Ovary (tissue), 7 donors: ENCODE measurements at regions not wholly inside any gene's neighbourhood (a gene's known extent, or its start where the extent isn't known, plus 50 kb on each side); places are given as distances from the start of the nearest gene placed in this dataset.
"Not testable (repeated sequence)": the region's sequence is repeated elsewhere in the genome, so short reads cannot be mapped to it uniquely, and the experiment has no call there.

Source experiments
- DNase-seq, 5 donors: peaks; one replicate each; pipeline ENCODE4 v3.0.0-alpha.2; 2019 to 2020
- H3K27ac ChIP-seq, 2 donors: fragments of 200-600 bp; one replicate each; pipeline versions ENCODE4 v1.5.1 to v1.8.0; 2019 to 2022
- H3K27me3 ChIP-seq: fragments of 200-600 bp; one replicate; pipeline ENCODE4 v1.8.0; 2022
- H3K36me3 ChIP-seq: fragments of 200-600 bp; sonication (generic); one replicate; pipeline ENCODE4 v1.5.1; 2019
- H3K4me1 ChIP-seq: one replicate; pipeline ENCODE4 v1.8.1; 2013; ENCODE audit warnings: mild to moderate bottlenecking, moderate library complexity; ENCODE audit not compliant: insufficient read depth
- H3K4me3 ChIP-seq: fragments of 200-600 bp; sonication (generic); one replicate; pipeline ENCODE4 v1.5.1; 2017
- H3K9me3 ChIP-seq, 2 donors: fragments of 200-600 bp in 1 of 2; sonication (generic) in 1 of 2; one replicate each; pipeline versions ENCODE4 v1.5.1 to v1.8.1; 2013 to 2019; ENCODE audit warnings: mild to moderate bottlenecking in 1 of 2, moderate library complexity in 1 of 2
- CTCF ChIP-seq, 3 donors: fragments of 450-650 bp in 2 of 3; fragments of 200-600 bp in 1 of 3; IDR thresholded peaks; one replicate each; pipeline versions ENCODE4 v1.5.1 to v1.8.0; 2016 to 2022; ENCODE audit warnings: antibody characterized with exemption in 3 of 3, mild to moderate bottlenecking in 1 of 3
- EP300 ChIP-seq: sonication (generic); formaldehyde crosslinking; IDR thresholded peaks from one replicate; pipeline ENCODE4 v1.6.1; 2017; ENCODE audit warnings: antibody characterized with exemption
- POLR2A ChIP-seq: fragments of 450-650 bp; IDR thresholded peaks from one replicate; pipeline ENCODE4 v1.6.1; 2017; ENCODE audit warnings: antibody characterized with exemption, mild to moderate bottlenecking, moderate library complexity
- WGBS, 3 donors: extraction: QIAGEN DNeasy Blood & Tissue Kit in 1 of 3; methylation state at CpG; one replicate each; pipeline versions ENCODE4 v1.1.5 to v1.1.7; 2013 to 2017; 5-methylcytosine and 5-hydroxymethylcytosine counted together
- intact Hi-C, 4 donors: fragments of 100-400 bp; cut with DNase I; formaldehyde crosslinking; loops; one replicate each; pipeline versions ENCODE4 v1.11.0 to v1.15.1; 2022 to 2023
- donor health status: DM: no; HTN: no; CAD: no; lungs with moderate emphysema.
- donor health status: DM: no; HTN: no; CAD: no.
- donor health status: Bipolar disorder and iron deficiency.
- donor health status: DM: no; HTN: no; CAD: no.
- donor health status: DM: yes; HTN: yes; CAD: no.

GRCh38 chr9:135358552-135358940 lies 121.0 kb upstream of the PPP1R26 start:
- Histone ChIP-seq H3K27ac (no peak overlapping the region), H3K4me1 (no peaks in the 10 kb centered on the region), H3K27me3 (no peaks in the 10 kb centered on the region), H3K4me3 (no peak overlapping the region), H3K9me3 (no peaks in the 10 kb centered on the region), H3K36me3 (no peaks in the 10 kb centered on the region)
- intact Hi-C loops: no loop called here
- DNase-seq: no peak
- WGBS, 3 donors: 81 to 86% (median 84%) methylated on average over 13 of the region's 13 CpGs
- no peak for TF ChIP-seq CTCF (IDR thresholded peaks at IDR 0.05)

GRCh38 chr9:135359764-135360163 lies 119.8 kb upstream of the PPP1R26 start:
- Histone ChIP-seq H3K36me3 (no peaks in the 10 kb centered on the region), H3K4me1 (no peaks in the 10 kb centered on the region), H3K27me3 (no peaks in the 10 kb centered on the region), H3K9me3 (no peaks in the 10 kb centered on the region), H3K4me3 (no peak overlapping the region), H3K27ac (no peak overlapping the region)
- TF ChIP-seq POLR2A (no peak), CTCF (IDR thresholded peaks at IDR 0.05) (no peak), EP300 (no peak)
- intact Hi-C loops: no loop called here
- DNase-seq: no peak
- WGBS, 3 donors: 85 to 88% (median 86%) methylated on average over 5 of the region's 5 CpGs

- TF ChIP-seq EP300: no peak
- no peak for TF ChIP-seq CTCF (IDR thresholded peaks at IDR 0.05)
- no peak for TF ChIP-seq POLR2A
- no peaks in the 10 kb centered on the region for H3K36me3 ChIP-seq
- 71 to 82% (median 82%) methylated on average over 7 of the region's 7 CpGs for WGBS, 3 donors
- intact Hi-C loops: no loop called here
- H3K4me3 ChIP-seq: no peak overlapping the region
- no peak overlapping the region for H3K27ac ChIP-seq
- no peaks in the 10 kb centered on the region for H3K9me3 ChIP-seq
- no peaks in the 10 kb centered on the region for H3K4me1 ChIP-seq
- no peaks in the 10 kb centered on the region for H3K27me3 ChIP-seq
- DNase-seq: no peak
These were observed 119.0 kb upstream of the PPP1R26 start for GRCh38 chr9:135360617-135361016.

GRCh38 chr9:135361668-135362067 lies 117.9 kb upstream of the PPP1R26 start:
- H3K9me3 ChIP-seq, DNase-seq, H3K4me3 ChIP-seq, H3K36me3 ChIP-seq, intact Hi-C loops, H3K27ac ChIP-seq, H3K27me3 ChIP-seq, H3K4me1 ChIP-seq: not testable (repeated sequence)

- intact Hi-C loops: no loop called here
- Histone ChIP-seq H3K27me3 (no peaks in the 10 kb centered on the region), H3K9me3 (no peaks in the 10 kb centered on the region), H3K4me1 (no peaks in the 10 kb centered on the region), H3K4me3 (no peak overlapping the region), H3K27ac (no peak overlapping the region), H3K36me3 (no peaks in the 10 kb centered on the region)
- TF ChIP-seq CTCF (IDR thresholded peaks at IDR 0.05): no peak
- no peak for TF ChIP-seq POLR2A
- no peak for TF ChIP-seq EP300
- 63 to 67% (median 66%) methylated on average over 7 of the region's 7 CpGs for WGBS, 3 donors
- no peak for DNase-seq
These were observed 116.0 kb upstream of the PPP1R26 start for GRCh38 chr9:135363596-135363995.
